Adrenal gland (tissue), 9 donors: ENCODE measurements at regions not wholly inside any gene's neighbourhood (a gene's known extent, or its start where the extent isn't known, plus 50 kb on each side); places are given as distances from the start of the nearest gene placed in this dataset.

Source experiments
- DNase-seq, 7 donors: peaks; one replicate each; pipeline ENCODE4 v3.0.0-alpha.2; 2019 to 2020
- H3K27ac ChIP-seq, 5 donors: fragments of 200-600 bp; sonication (generic) in 4 of 5; 1 replicate in 3 of 5; 2 replicates in 2 of 5; pipeline versions ENCODE4 v1.5.1 to v1.8.0; 2016 to 2020; ENCODE audit warnings: mild to moderate bottlenecking in 1 of 5
- H3K27me3 ChIP-seq: fragments of 200-600 bp; 2 replicates; pipeline ENCODE4 v1.8.0; 2021
- H3K36me3 ChIP-seq, 2 donors: fragments of 200-600 bp; replicated peaks in 1 of 2; 1 replicate in 1 of 2; 2 replicates in 1 of 2; pipeline versions ENCODE4 v1.5.1 to v1.8.0; 2018 to 2022
- H3K4me1 ChIP-seq, 2 donors: fragments of 200-600 bp; replicated peaks in 1 of 2; 1 replicate in 1 of 2; 2 replicates in 1 of 2; pipeline versions ENCODE4 v1.5.1 to v1.8.0; 2018 to 2021
- H3K4me3 ChIP-seq, 4 donors: fragments of 200-600 bp; sonication (generic) in 3 of 4; one replicate each; pipeline ENCODE4 v1.5.1; 2016 to 2018
- H3K9me3 ChIP-seq, 3 donors: fragments of 200-600 bp; sonication (generic) in 1 of 3; replicated peaks in 1 of 3; 1 replicate in 2 of 3; 2 replicates in 1 of 3; pipeline versions ENCODE4 v1.5.1 to v1.8.0; 2016 to 2021
- POLR2A ChIP-seq, 2 donors: fragments of 450-650 bp; IDR thresholded peaks; one replicate each; pipeline ENCODE4 v1.6.1; 2017; ENCODE audit warnings: antibody characterized with exemption in 2 of 2, mild to moderate bottlenecking in 2 of 2, moderate library complexity in 1 of 2
- WGBS, 4 donors: extraction: QIAGEN DNeasy Blood & Tissue Kit in 2 of 4; methylation state at CpG; one replicate each; pipeline versions ENCODE4 v1.1.5 to v1.1.7; 2013 to 2017; 5-methylcytosine and 5-hydroxymethylcytosine counted together
- intact Hi-C, 2 donors: fragments of 100-400 bp; cut with DNase I; formaldehyde crosslinking; loops; one replicate each; pipeline versions ENCODE4 v1.14.1 to v1.15.0; 2022 to 2023
- TF ChIP-seq, protein P1 (sequence below), 6 experiments: fragments of 450-650 bp in 4 of 6; fragments of 200-600 bp in 2 of 6; sonication (generic) in 1 of 6; IDR thresholded peaks; 1 replicate in 5 of 6; 2 replicates in 1 of 6; pipeline versions ENCODE4 v1.5.1 to v1.8.0; 2016 to 2021; ENCODE audit warnings: antibody characterized with exemption in 6 of 6, mild to moderate bottlenecking in 2 of 6, moderate library complexity in 1 of 6
- donor health status: healthy with polysubstance abuse.
- donor health status: Bipolar disorder and iron deficiency.
- donor health status: DM: yes; HTN: yes; CAD: no.
- donor health status: DM: no; HTN: no; CAD: no.
- donor health status: DM: no; HTN: no; CAD: no.

DNA sequence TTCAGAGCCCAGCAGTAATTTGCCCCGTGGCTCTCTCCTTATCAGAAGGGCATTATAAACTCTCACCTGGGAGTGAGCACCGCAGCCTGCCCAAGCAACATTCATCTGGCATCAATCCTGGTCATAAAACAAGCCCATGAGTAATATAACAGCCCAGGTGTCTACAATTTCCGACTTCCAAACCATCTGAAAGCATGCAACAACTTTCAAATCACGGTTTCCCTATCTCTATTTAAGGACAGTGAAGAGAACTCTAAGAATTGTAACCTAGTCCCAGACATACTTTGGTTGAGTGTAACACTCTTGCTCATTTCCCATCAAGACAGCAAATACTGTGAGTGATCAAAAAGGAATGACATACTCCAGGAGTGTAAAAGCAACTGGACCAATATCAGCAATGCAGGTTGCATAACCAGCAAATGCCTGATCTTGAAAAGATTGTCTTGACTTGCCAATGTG is 487.4 kb upstream of the SOX9 start:
- WGBS, 4 donors = 61 to 70% (median 63%) methylated on average over 4 of the region's 4 CpGs
- DNase-seq = no peak
- Histone ChIP-seq H3K27me3 (no peaks in the 10 kb centered on the region), H3K4me1 (no peaks in the 10 kb centered on the region), H3K4me3 (no peak overlapping the region), H3K9me3 (no peaks in the 10 kb centered on the region), H3K27ac (no peak overlapping the region), H3K36me3 (no peaks in the 10 kb centered on the region)
- intact Hi-C loops = no loop called here
- TF ChIP-seq, protein P1, sequence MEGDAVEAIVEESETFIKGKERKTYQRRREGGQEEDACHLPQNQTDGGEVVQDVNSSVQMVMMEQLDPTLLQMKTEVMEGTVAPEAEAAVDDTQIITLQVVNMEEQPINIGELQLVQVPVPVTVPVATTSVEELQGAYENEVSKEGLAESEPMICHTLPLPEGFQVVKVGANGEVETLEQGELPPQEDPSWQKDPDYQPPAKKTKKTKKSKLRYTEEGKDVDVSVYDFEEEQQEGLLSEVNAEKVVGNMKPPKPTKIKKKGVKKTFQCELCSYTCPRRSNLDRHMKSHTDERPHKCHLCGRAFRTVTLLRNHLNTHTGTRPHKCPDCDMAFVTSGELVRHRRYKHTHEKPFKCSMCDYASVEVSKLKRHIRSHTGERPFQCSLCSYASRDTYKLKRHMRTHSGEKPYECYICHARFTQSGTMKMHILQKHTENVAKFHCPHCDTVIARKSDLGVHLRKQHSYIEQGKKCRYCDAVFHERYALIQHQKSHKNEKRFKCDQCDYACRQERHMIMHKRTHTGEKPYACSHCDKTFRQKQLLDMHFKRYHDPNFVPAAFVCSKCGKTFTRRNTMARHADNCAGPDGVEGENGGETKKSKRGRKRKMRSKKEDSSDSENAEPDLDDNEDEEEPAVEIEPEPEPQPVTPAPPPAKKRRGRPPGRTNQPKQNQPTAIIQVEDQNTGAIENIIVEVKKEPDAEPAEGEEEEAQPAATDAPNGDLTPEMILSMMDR (IDR thresholded peaks at IDR 0.05) = no peak
- TF ChIP-seq POLR2A (IDR thresholded peaks at IDR 0.05) = no peak

DNA sequence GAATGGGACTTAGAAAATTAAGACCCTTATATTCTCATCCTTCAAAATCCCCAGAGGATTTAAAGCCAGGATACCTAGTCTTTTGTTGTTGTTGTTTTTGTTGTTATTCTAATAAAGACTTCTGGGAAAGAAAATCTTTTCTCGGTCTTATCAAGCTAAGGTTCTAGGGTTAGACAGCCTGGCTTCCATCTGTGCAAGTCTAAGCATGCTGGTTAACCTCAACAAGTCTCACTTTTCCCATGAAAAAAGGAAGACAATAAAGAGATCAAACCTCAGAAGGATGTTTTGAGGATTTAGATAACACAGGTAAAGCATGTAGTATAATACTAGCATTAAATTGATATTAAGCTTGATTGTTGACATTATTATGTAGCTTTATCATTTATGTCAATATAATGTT is 486.4 kb upstream of the SOX9 start:
- no peak overlapping the region for H3K27ac ChIP-seq
- 67 to 76% (median 71%) methylated on average over 1 of the region's 1 CpG for WGBS, 4 donors
- no peaks in the 10 kb centered on the region for H3K36me3 ChIP-seq
- H3K4me1 ChIP-seq = no peaks in the 10 kb centered on the region
- DNase-seq = no peak
- H3K9me3 ChIP-seq = no peaks in the 10 kb centered on the region
- H3K27me3 ChIP-seq = no peaks in the 10 kb centered on the region
- H3K4me3 ChIP-seq = no peak overlapping the region
- intact Hi-C loops = no loop called here
- TF ChIP-seq POLR2A (IDR thresholded peaks at IDR 0.05) = no peak
- TF ChIP-seq, protein P1 (IDR thresholded peaks at IDR 0.05) = no peak

DNA sequence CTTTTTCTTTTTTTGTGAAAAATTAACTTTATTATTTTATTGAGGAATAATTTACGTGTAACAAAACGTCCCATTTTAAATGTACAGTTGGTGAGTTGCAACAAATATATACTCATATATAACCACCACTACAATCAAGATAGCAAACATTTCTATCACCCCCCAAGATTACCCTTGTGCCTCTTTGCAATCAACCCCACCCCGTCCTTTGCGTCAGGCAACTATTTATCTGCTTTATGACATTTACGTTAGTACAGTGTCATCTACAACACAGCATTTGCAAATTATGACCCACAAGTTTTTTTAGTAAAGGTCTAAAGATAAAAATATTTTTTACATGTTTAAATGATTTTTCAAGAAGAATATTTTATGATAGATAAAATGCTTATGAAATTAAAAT is 485.6 kb upstream of the SOX9 start:
- H3K4me3 ChIP-seq = no peak overlapping the region
- H3K27ac ChIP-seq = no peak overlapping the region
- no peaks in the 10 kb centered on the region for H3K4me1 ChIP-seq
- TF ChIP-seq, protein P1 (IDR thresholded peaks at IDR 0.05) = no peak
- TF ChIP-seq POLR2A (IDR thresholded peaks at IDR 0.05) = no peak
- no peaks in the 10 kb centered on the region for H3K27me3 ChIP-seq
- 70 to 77% (median 72%) methylated on average over 5 of the region's 5 CpGs for WGBS, 4 donors
- intact Hi-C loops = no loop called here
- DNase-seq = no peak
- H3K36me3 ChIP-seq = no peaks in the 10 kb centered on the region
- H3K9me3 ChIP-seq = no peaks in the 10 kb centered on the region

DNA sequence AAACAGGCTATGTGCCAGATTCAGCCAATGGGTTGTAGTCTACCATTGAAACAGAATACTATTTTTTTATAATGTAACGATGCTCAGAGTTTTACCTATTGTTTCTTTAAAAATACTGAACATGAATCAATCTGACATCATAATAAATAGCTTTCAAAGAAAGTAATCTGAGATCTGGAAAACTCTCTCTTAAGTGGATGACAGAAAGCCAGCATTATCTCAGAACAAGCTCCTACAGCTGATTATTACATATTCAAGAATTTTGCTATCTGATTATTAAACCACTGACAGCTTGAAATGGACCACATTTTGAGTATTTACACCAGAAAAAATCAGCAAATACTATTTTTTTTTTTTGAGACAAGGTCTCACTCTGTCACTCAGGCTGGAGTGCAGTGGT is 484.2 kb upstream of the SOX9 start:
- Histone ChIP-seq H3K36me3 (no peaks in the 10 kb centered on the region), H3K9me3 (no peaks in the 10 kb centered on the region), H3K4me1 (no peaks in the 10 kb centered on the region), H3K27me3 (no peaks in the 10 kb centered on the region), H3K27ac (no peak overlapping the region), H3K4me3 (no peak overlapping the region)
- intact Hi-C loops = no loop called here
- TF ChIP-seq POLR2A (IDR thresholded peaks at IDR 0.05) = no peak
- TF ChIP-seq, protein P1 (IDR thresholded peaks at IDR 0.05) = no peak
- no peak for DNase-seq
- WGBS, 4 donors = 72 to 90% (median 73%) methylated on average over 1 of the region's 1 CpG
